Spleen (tissue), 11 donors: ENCODE measurements at regions not wholly inside any gene's neighbourhood (a gene's known extent, or its start where the extent isn't known, plus 50 kb on each side); places are given as distances from the start of the nearest gene placed in this dataset.

Source experiments
- DNase-seq: peaks from one replicate; pipeline ENCODE4 v3.0.0-alpha.2; 2020
- H3K27ac ChIP-seq, 8 donors: fragments of 200-600 bp; sonication (generic) in 7 of 8; 1 replicate in 4 of 8; 2 replicates in 4 of 8; pipeline versions ENCODE4 v1.5.0 to v1.8.0; 2016 to 2021; ENCODE audit warnings: inconsistent platforms in 4 of 8, mild to moderate bottlenecking in 4 of 8, moderate library complexity in 1 of 8
- H3K27me3 ChIP-seq, 7 donors: fragments of 200-600 bp; sonication (generic) in 6 of 7; replicated peaks in 1 of 7; 1 replicate in 4 of 7; 2 replicates in 3 of 7; pipeline versions ENCODE4 v1.5.0 to v1.8.0; 2016 to 2021; ENCODE audit warnings: inconsistent platforms in 3 of 7, mild to moderate bottlenecking in 1 of 7
- H3K36me3 ChIP-seq, 6 donors: fragments of 200-600 bp; sonication (generic) in 5 of 6; 1 replicate in 4 of 6; 2 replicates in 2 of 6; pipeline versions ENCODE4 v1.5.0 to v1.8.0; 2016 to 2021; ENCODE audit warnings: inconsistent platforms in 2 of 6
- H3K4me1 ChIP-seq, 6 donors: fragments of 200-600 bp; sonication (generic) in 5 of 6; 1 replicate in 3 of 6; 2 replicates in 3 of 6; pipeline versions ENCODE4 v1.5.0 to v1.8.0; 2016 to 2021; ENCODE audit warnings: inconsistent platforms in 3 of 6
- H3K4me3 ChIP-seq, 8 donors: fragments of 200-600 bp; sonication (generic) in 7 of 8; 1 replicate in 4 of 8; 2 replicates in 4 of 8; pipeline versions ENCODE4 v1.5.0 to v1.8.0; 2016 to 2021; ENCODE audit warnings: inconsistent platforms in 4 of 8, mild to moderate bottlenecking in 4 of 8, moderate library complexity in 2 of 8
- H3K9me3 ChIP-seq, 8 donors: fragments of 200-600 bp; sonication (generic) in 7 of 8; 1 replicate in 4 of 8; 2 replicates in 4 of 8; pipeline versions ENCODE4 v1.5.0 to v1.8.0; 2016 to 2021; ENCODE audit warnings: inconsistent platforms in 4 of 8
- POLR2A ChIP-seq, 3 donors: fragments of 450-650 bp; IDR thresholded peaks; one replicate each; pipeline ENCODE4 v1.5.1; 2017; ENCODE audit warnings: antibody characterized with exemption in 3 of 3, mild to moderate bottlenecking in 1 of 3
- POLR2AphosphoS5 ChIP-seq, 3 donors: sonication (generic); formaldehyde crosslinking; IDR thresholded peaks; one replicate each; pipeline ENCODE4 v1.5.1; 2017; ENCODE audit warnings: antibody characterized with exemption in 3 of 3
- WGBS, 5 donors: extraction: QIAGEN DNeasy Blood & Tissue Kit in 3 of 5; methylation state at CpG; one replicate each; pipeline versions ENCODE4 v1.1.5 to v1.1.7; 2013 to 2018; 5-methylcytosine and 5-hydroxymethylcytosine counted together
- intact Hi-C: fragments of 100-400 bp; cut with DNase I; formaldehyde crosslinking; loops from one replicate; pipeline ENCODE4 v1.15.0; 2023; ENCODE audit warnings: low total_unique reads
- TF ChIP-seq, protein P1 (sequence below), 11 experiments: fragments of 200-600 bp in 7 of 11; fragments of 450-650 bp in 4 of 11; sonication (generic) in 4 of 11; IDR thresholded peaks in 8 of 11; conservative IDR thresholded peaks in 3 of 11; 1 replicate in 7 of 11; 2 replicates in 4 of 11; pipeline versions ENCODE4 v1.4.0 to v1.8.0; 2016 to 2021; ENCODE audit warnings: antibody characterized with exemption in 11 of 11, inconsistent platforms in 4 of 11, mild to moderate bottlenecking in 1 of 11
- donor health status: healthy with polysubstance abuse.
- donor health status: DM: no; HTN: no; CAD: no; lungs with moderate emphysema.
- donor health status: DM: no; HTN: no; CAD: no.
- donor health status: Bipolar disorder and iron deficiency.
- donor health status: healthy.
- donor health status: DM: no; HTN: no; CAD: no.
- donor health status: DM: yes; HTN: yes; CAD: no.

DNA sequence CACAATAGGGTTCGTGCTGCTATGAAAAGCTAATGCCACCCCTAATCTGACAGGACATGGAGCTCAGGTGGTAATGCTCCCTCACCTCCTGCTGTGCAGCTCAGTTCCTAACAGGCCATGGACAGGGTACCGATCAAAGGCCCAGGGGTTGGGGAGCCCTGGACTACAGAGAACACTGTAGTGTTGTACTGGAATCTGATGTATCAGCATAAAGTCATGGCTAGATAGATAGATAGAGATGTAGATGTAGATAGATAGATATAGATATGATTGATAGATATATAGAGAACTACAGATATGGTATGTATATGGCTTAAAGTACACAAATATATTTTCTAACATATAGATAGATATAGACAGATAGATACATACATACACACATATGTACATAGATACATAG is 112.3 kb upstream of the MPPED2 start:
- intact Hi-C loops, result no loop called here
- WGBS, 5 donors, result 81 to 93% (median 87%) methylated on average over 2 of the region's 2 CpGs
- DNase-seq, result no peak

DNA sequence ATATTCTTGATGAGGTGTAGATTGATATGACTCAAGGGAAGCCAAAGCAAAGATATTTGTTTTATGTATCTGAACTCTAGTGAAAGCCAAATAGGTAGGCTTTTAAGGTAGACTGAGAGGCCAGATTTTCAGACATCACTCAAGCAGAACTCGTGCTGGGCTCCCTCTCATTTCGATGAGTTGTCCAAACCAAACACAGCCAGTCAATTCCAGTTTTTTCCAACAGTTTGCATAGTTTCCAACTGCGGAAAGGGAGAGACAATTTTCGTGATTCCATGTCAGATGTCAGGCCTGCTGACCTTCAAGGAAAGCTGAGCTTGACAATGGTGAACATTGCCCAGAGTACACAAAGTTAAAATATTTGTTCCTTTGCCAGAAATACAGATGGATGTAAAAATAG is 110.9 kb upstream of the MPPED2 start:
- intact Hi-C loops, result no loop called here
- WGBS, 5 donors, result 61 to 80% (median 68%) methylated on average over 4 of the region's 4 CpGs
- H3K36me3 ChIP-seq, result no peaks in the 10 kb centered on the region
- peaks cover 0 to 4% (median 0%) of the 10 kb centered on the region in 8 donors for H3K9me3 ChIP-seq
- H3K27me3 ChIP-seq, result no peaks in the 10 kb centered on the region
- no peak for DNase-seq
- no peak overlapping the region for H3K4me3 ChIP-seq
- no peaks in the 10 kb centered on the region for H3K4me1 ChIP-seq
- no peak overlapping the region for H3K27ac ChIP-seq
- TF ChIP-seq, protein P1, sequence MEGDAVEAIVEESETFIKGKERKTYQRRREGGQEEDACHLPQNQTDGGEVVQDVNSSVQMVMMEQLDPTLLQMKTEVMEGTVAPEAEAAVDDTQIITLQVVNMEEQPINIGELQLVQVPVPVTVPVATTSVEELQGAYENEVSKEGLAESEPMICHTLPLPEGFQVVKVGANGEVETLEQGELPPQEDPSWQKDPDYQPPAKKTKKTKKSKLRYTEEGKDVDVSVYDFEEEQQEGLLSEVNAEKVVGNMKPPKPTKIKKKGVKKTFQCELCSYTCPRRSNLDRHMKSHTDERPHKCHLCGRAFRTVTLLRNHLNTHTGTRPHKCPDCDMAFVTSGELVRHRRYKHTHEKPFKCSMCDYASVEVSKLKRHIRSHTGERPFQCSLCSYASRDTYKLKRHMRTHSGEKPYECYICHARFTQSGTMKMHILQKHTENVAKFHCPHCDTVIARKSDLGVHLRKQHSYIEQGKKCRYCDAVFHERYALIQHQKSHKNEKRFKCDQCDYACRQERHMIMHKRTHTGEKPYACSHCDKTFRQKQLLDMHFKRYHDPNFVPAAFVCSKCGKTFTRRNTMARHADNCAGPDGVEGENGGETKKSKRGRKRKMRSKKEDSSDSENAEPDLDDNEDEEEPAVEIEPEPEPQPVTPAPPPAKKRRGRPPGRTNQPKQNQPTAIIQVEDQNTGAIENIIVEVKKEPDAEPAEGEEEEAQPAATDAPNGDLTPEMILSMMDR (IDR thresholded peaks at IDR 0.05 in 8 of 11, conservative IDR thresholded peaks at IDR 0.05 in 3 of 11), result no peak
- TF ChIP-seq POLR2AphosphoS5 (IDR thresholded peaks at IDR 0.05) (no peak), POLR2A (IDR thresholded peaks at IDR 0.05) (no peak)

More for the DNA sequence above, 112.3 kb upstream of the MPPED2 start:
- Histone ChIP-seq H3K9me3 (no peaks in the 10 kb centered on the region), H3K27ac (no peak overlapping the region), H3K27me3 (no peaks in the 10 kb centered on the region), H3K4me3 (no peak overlapping the region), H3K4me1 (no peaks in the 10 kb centered on the region), H3K36me3 (no peaks in the 10 kb centered on the region)
- TF ChIP-seq POLR2A (IDR thresholded peaks at IDR 0.05) (no peak), POLR2AphosphoS5 (IDR thresholded peaks at IDR 0.05) (no peak)
- TF ChIP-seq, protein P1 (IDR thresholded peaks at IDR 0.05 in 8 of 11, conservative IDR thresholded peaks at IDR 0.05 in 3 of 11), result no peak

DNA sequence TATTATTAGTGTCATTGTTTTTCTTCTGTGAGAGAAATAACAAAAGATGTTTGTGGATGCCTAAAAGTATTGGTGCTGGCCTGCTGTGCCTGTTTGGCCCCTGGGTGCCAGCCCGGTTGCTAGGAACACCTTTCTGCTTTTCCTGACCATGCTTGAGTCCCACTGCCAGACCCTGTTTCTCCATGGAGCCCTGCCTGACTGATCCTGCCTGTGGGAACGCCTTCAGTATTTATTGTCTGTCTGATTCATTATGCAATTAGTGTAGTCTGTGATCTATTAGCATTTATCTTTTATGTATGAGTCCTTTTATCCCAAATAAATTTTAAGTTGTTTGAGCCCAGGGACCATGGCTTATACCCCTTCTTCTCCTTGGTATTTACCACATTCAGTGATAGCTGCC is 98.6 kb upstream of the MPPED2 start:
- TF ChIP-seq POLR2A (IDR thresholded peaks at IDR 0.05) (no peak), POLR2AphosphoS5 (IDR thresholded peaks at IDR 0.05) (no peak)
- TF ChIP-seq, protein P1 (IDR thresholded peaks at IDR 0.05 in 8 of 11, conservative IDR thresholded peaks at IDR 0.05 in 3 of 11), result no peak
- H3K27me3 ChIP-seq, result peaks cover 0 to 5% (median 0%) of the 10 kb centered on the region in 7 donors
- peaks cover 0 to 8% (median 0%) of the 10 kb centered on the region in 8 donors for H3K9me3 ChIP-seq
- no peak overlapping the region for H3K4me3 ChIP-seq
- WGBS, 5 donors, result 64 to 90% (median 82%) methylated on average over 2 of the region's 2 CpGs
- intact Hi-C loops, result no loop called here
- no peak for DNase-seq
- H3K4me1 ChIP-seq, result no peaks in the 10 kb centered on the region
- H3K27ac ChIP-seq, result no peak overlapping the region
- H3K36me3 ChIP-seq, result no peaks in the 10 kb centered on the region

DNA sequence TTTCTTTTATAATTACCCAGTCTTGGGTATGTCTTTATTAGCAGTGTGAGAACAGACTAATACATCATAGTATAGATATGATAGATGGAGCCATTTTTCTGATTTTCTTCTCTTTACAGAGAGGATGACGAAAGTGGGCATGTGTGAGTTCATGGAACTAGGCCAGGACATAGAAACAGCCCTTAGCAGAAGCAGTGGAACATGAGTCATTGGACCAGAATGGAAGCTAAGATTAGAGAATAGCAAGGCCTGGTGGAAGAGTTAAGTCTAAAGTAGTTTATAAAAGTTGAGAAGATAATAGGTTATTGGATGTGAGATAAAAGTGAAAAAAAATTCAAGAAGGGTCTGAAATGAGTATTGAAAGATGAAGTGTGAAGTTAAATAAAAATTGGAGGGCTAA is 97.0 kb upstream of the MPPED2 start:
- no peaks in the 10 kb centered on the region for H3K4me1 ChIP-seq
- no peaks in the 10 kb centered on the region for H3K36me3 ChIP-seq
- peaks cover 0 to 5% (median 0%) of the 10 kb centered on the region in 7 donors for H3K27me3 ChIP-seq
- peaks cover 0 to 5% (median 0%) of the 10 kb centered on the region in 8 donors for H3K9me3 ChIP-seq
- TF ChIP-seq, protein P1 (IDR thresholded peaks at IDR 0.05 in 8 of 11, conservative IDR thresholded peaks at IDR 0.05 in 3 of 11), result no peak
- TF ChIP-seq POLR2A (IDR thresholded peaks at IDR 0.05), result no peak
- no peak for TF ChIP-seq POLR2AphosphoS5 (IDR thresholded peaks at IDR 0.05)
- no peak overlapping the region for H3K27ac ChIP-seq
- no peak overlapping the region for H3K4me3 ChIP-seq
- 87 to 97% (median 93%) methylated on average over 1 of the region's 1 CpG for WGBS, 5 donors
- intact Hi-C loops, result no loop called here
- DNase-seq, result no peak
